Nephron progenitor cell (in vitro differentiated cells): ENCODE measurements at regions not wholly inside any gene's neighbourhood (a gene's known extent, or its start where the extent isn't known, plus 50 kb on each side); places are given as distances from the start of the nearest gene placed in this dataset.

ENCODE experiments used
- DNase-seq: peaks from one replicate; pipeline ENCODE4 v3.0.0; 2021
- H3K27ac Mint-ChIP-seq: 2 replicates; pipeline ENCODE4 v1.8.0; 2021; ENCODE audit warnings: mild to moderate bottlenecking, moderate library complexity, mixed read lengths
- H3K27me3 Mint-ChIP-seq: 2 replicates; pipeline ENCODE4 v1.8.0; 2021; ENCODE audit warnings: mild to moderate bottlenecking, low read depth, mixed read lengths; ENCODE audit not compliant: poor library complexity
- H3K36me3 Mint-ChIP-seq: 2 replicates; pipeline ENCODE4 v1.8.0; 2021; ENCODE audit warnings: low read depth, mixed read lengths
- H3K4me1 Mint-ChIP-seq: 2 replicates; pipeline ENCODE4 v1.8.0; 2021; ENCODE audit warnings: mixed read lengths
- H3K4me3 Mint-ChIP-seq: 2 replicates; pipeline ENCODE4 v1.8.0; 2021; ENCODE audit warnings: mild to moderate bottlenecking, moderate library complexity, mixed read lengths
- H3K9me3 Mint-ChIP-seq: 2 replicates; pipeline ENCODE4 v1.8.0; 2021; ENCODE audit warnings: mild to moderate bottlenecking, moderate library complexity, mixed read lengths
- TF ChIP-seq, protein P1 (sequence below): fragments of 200-600 bp; sonication (generic); IDR thresholded peaks from 2 replicates; pipeline ENCODE4 v1.5.0; 2021; ENCODE audit warnings: antibody characterized with exemption

DNA sequence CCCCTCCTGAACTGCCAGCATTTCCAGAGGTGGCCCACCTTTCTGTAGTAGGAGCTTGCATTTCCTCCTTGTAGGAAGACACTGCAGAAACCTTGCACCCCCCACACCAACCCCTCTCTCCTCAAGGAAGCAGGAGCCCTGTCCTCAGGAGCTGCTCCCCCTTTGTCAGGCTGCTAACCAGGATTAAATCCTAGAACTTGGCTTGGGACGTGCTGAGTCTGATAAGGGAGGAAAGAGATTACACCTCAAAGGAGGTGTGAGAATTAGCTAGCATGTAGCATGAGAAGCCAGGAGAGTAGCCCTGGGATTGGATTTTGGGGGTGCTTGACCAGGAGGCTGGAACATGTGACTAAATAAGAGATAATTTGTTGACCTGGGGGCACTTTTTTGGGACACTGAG is 119.8 kb upstream of the ALDH1B1 start:
- H3K4me1 Mint-ChIP-seq, result peaks cover 6% of the 10 kb centered on the region
- TF ChIP-seq, protein P1, sequence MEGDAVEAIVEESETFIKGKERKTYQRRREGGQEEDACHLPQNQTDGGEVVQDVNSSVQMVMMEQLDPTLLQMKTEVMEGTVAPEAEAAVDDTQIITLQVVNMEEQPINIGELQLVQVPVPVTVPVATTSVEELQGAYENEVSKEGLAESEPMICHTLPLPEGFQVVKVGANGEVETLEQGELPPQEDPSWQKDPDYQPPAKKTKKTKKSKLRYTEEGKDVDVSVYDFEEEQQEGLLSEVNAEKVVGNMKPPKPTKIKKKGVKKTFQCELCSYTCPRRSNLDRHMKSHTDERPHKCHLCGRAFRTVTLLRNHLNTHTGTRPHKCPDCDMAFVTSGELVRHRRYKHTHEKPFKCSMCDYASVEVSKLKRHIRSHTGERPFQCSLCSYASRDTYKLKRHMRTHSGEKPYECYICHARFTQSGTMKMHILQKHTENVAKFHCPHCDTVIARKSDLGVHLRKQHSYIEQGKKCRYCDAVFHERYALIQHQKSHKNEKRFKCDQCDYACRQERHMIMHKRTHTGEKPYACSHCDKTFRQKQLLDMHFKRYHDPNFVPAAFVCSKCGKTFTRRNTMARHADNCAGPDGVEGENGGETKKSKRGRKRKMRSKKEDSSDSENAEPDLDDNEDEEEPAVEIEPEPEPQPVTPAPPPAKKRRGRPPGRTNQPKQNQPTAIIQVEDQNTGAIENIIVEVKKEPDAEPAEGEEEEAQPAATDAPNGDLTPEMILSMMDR, result no peak
- H3K36me3 Mint-ChIP-seq, result no peaks in the 10 kb centered on the region
- H3K9me3 Mint-ChIP-seq, result peaks cover 4% of the 10 kb centered on the region
- peaks cover 34% of the 10 kb centered on the region for H3K27me3 Mint-ChIP-seq
- no peak overlapping the region for H3K4me3 Mint-ChIP-seq
- H3K27ac Mint-ChIP-seq, result no peak overlapping the region
- DNase-seq, result no peak

DNA sequence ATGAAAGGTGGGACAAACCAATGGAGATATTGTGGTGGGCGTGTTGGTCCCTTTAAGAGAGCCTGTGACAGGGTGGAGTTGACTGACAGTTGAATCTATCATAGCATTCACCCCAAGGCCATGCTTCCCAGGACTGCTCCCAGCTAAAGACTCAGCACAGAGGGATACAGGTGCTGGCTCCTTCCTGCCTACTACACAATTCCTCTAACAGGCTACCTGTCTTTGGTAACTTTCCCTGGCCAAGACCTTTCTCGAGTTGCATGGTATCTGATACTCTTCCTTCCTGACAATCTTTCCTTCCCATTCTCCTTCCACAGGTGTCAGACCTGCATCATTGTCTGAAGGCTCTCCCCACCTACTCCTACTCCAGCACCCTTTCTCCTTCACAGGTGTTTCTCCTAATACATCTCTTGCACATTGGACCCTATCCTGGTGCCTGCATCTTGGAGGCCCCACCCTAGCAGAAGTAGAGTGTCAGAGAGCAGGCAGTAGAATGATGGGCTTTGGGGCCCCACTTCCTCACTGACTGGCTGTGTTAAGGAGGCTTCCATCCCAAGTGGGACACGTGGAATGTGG is 120.7 kb upstream of the ALDH1B1 start:
- H3K36me3 Mint-ChIP-seq, result no peaks in the 10 kb centered on the region
- no peak overlapping the region for H3K27ac Mint-ChIP-seq
- no peak overlapping the region for H3K4me3 Mint-ChIP-seq
- no peaks in the 10 kb centered on the region for H3K4me1 Mint-ChIP-seq
- peaks cover 4% of the 10 kb centered on the region for H3K9me3 Mint-ChIP-seq
- DNase-seq, result no peak
- H3K27me3 Mint-ChIP-seq, result peaks cover 33% of the 10 kb centered on the region
- TF ChIP-seq, protein P1, result no peak

DNA sequence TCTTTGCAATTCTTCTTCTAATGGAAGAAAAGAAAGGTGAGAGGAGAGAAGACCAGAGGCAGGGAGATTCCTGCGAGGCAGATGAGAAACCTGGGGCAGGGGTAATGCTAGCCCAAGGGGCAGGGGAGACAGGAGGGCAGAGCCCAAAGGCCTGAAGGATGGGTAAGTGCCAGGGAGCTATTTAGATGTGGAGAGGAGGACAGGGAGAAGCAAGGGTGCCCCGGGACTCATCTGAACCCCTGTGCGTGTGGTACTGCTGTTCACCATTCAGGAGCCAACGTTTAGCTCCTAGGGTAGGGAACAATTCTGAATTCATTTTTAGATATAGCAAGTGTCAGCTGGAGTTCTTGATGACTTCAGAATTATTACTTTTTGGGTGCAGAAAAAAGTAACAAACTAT is 122.7 kb upstream of the ALDH1B1 start:
- no peak overlapping the region for H3K4me3 Mint-ChIP-seq
- H3K27me3 Mint-ChIP-seq, result peaks cover 27% of the 10 kb centered on the region
- no peaks in the 10 kb centered on the region for H3K4me1 Mint-ChIP-seq
- DNase-seq, result no peak
- TF ChIP-seq, protein P1, result no peak
- H3K9me3 Mint-ChIP-seq, result peaks cover 22% of the 10 kb centered on the region
- peak overlapping the region; percentile 23 for H3K27ac Mint-ChIP-seq
- H3K36me3 Mint-ChIP-seq, result no peaks in the 10 kb centered on the region

DNA sequence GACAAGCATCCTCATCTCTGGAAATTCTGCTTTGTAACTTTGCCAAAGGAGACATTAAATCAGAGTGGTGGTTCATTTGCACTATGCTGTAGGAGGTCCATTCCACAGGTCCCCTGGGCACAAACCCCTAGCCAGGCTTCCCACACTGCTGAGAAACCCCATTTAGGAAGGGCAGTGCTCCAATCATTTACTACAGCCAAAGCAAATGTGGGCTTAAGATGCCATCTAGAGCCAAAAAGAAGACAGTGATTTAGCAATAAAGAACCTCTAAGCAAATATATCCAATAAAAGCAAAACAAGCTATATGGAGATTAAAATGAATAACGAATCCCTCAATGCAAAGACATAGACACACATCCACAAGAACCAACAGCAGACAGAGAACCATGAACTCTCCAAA is 129.0 kb upstream of the ALDH1B1 start:
- no peak for DNase-seq
- Mint-ChIP-seq H3K27me3 (peaks cover 37% of the 10 kb centered on the region), H3K36me3 (peaks cover 9% of the 10 kb centered on the region), H3K4me3 (no peak overlapping the region), H3K9me3 (peaks cover 57% of the 10 kb centered on the region), H3K4me1 (no peaks in the 10 kb centered on the region), H3K27ac (no peak overlapping the region)
- TF ChIP-seq, protein P1, result no peak

DNA sequence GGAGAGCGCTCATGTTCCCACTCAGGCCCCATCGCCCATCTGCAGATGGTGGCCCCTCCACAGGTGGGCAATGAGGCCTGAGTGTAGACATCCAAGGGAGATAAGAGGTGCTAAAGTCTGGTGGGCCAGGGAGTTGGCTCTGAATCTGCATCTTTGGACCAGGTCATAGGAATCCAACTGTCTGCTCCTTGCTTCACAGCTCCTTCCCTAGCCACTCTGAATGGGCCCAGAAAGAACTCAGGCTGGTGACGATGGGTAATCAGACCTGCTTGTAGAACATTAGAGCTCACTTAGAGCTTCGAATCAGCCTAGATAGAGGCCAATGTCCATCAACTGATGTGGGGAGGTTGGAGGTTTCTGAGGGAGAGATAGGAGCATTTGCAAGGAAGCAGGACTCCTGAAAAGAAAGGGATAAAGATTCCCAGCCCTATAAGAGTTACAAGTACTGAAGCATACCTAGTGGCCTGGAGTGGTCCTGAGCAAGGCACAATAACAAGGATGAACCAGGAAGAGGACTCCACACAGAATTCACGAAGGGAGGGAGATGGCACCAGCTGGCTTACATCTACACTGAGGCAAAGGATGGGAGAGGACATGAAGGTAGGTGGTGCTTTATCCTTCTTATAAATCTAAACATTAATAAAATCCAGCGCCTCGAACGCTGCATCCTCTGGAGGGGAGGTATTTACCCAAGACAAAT is 132.8 kb upstream of the ALDH1B1 start:
- Mint-ChIP-seq H3K9me3 (peaks cover 47% of the 10 kb centered on the region), H3K27me3 (peaks cover 31% of the 10 kb centered on the region), H3K4me3 (no peak overlapping the region), H3K27ac (no peak overlapping the region), H3K36me3 (peaks cover 9% of the 10 kb centered on the region), H3K4me1 (peaks cover 13% of the 10 kb centered on the region)
- DNase-seq, result no peak
- TF ChIP-seq, protein P1, result no peak

DNA sequence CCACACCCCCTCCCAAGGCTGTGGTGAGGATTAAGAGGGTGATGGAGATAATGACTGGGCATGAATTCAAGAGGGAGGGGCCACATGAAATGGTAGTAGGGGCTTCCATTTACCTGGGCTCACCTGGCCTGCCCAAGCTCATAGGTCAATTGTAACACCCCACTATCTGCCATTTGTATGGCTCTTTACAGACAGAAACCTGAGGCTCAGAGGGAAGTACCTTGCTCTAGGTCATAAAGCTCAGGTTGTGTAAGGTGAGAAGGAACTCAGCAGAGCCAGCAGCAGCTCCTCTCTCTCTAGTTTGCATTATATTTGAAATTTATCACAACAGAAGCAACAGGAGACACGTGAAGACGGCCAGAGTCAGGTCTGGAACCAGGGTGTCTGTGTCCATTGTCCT is 133.4 kb upstream of the ALDH1B1 start:
- H3K27ac Mint-ChIP-seq, result no peak overlapping the region
- no peak overlapping the region for H3K4me3 Mint-ChIP-seq
- peaks cover 5% of the 10 kb centered on the region for H3K36me3 Mint-ChIP-seq
- peaks cover 25% of the 10 kb centered on the region for H3K27me3 Mint-ChIP-seq
- H3K4me1 Mint-ChIP-seq, result peaks cover 18% of the 10 kb centered on the region
- TF ChIP-seq, protein P1, result no peak
- no peak for DNase-seq
- peaks cover 41% of the 10 kb centered on the region for H3K9me3 Mint-ChIP-seq
